ENCODE measurements at regions not wholly inside any gene's neighbourhood (a gene's known extent, or its start where the extent isn't known, plus 50 kb on each side); places are given as distances from the start of the nearest gene placed in this dataset.

DNA sequence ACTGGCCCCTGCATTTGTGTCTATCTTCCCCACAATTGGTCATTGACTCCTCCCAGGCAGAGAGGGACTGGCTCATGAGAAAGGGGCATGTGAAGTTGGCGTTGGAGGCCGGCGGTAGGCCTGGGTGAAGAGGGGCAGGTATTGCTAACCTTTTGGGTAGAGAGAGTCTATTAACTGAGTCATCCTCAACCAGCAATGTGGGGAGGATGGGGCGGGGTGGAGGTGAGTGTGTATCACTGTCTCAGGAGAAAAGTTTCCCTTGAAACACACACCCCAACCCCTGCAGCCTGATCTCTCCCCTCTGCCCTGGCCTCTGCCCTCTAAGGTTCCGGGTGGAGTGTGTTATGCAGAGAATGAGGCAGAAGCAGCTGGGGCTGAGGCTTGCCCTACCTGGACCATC is 60.1 kb upstream of the PHF21B start:
- TF ChIP-seq, protein P1, sequence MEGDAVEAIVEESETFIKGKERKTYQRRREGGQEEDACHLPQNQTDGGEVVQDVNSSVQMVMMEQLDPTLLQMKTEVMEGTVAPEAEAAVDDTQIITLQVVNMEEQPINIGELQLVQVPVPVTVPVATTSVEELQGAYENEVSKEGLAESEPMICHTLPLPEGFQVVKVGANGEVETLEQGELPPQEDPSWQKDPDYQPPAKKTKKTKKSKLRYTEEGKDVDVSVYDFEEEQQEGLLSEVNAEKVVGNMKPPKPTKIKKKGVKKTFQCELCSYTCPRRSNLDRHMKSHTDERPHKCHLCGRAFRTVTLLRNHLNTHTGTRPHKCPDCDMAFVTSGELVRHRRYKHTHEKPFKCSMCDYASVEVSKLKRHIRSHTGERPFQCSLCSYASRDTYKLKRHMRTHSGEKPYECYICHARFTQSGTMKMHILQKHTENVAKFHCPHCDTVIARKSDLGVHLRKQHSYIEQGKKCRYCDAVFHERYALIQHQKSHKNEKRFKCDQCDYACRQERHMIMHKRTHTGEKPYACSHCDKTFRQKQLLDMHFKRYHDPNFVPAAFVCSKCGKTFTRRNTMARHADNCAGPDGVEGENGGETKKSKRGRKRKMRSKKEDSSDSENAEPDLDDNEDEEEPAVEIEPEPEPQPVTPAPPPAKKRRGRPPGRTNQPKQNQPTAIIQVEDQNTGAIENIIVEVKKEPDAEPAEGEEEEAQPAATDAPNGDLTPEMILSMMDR (IDR thresholded peaks at IDR 0.05), result no peak
- TF ChIP-seq EZH2 (IDR thresholded peaks at IDR 0.05), result no peak
